Dendritic cell treated with granulocyte-macrophage colony-stimulating factor and Interleukin-4, amounts not matched to agents 40 ng/mL and 50 ng/mL, for 4 days (primary cell): ENCODE measurements at regions not wholly inside any gene's neighbourhood (a gene's known extent, or its start where the extent isn't known, plus 50 kb on each side); places are given as distances from the start of the nearest gene placed in this dataset.

ENCODE experiments used
- H3K27ac Mint-ChIP-seq: one replicate; pipeline ENCODE4 v1.8.0; 2022; ENCODE audit warnings: mild to moderate bottlenecking, mixed read lengths
- H3K27me3 Mint-ChIP-seq: one replicate; pipeline ENCODE4 v1.8.0; 2022; ENCODE audit warnings: mild to moderate bottlenecking, mixed read lengths
- H3K36me3 Mint-ChIP-seq: one replicate; pipeline ENCODE4 v1.8.0; 2022; ENCODE audit warnings: low read depth, mixed read lengths
- H3K4me1 Mint-ChIP-seq: one replicate; pipeline ENCODE4 v1.8.0; 2022; ENCODE audit warnings: low read depth, mixed read lengths
- H3K4me3 Mint-ChIP-seq: one replicate; pipeline ENCODE4 v1.8.0; 2022; ENCODE audit warnings: mild to moderate bottlenecking, moderate library complexity, mixed read lengths
- H3K9me3 Mint-ChIP-seq: one replicate; pipeline ENCODE4 v1.8.0; 2022; ENCODE audit warnings: mixed read lengths
- intact Hi-C: fragments of 100-400 bp; cut with micrococcal nuclease; formaldehyde crosslinking; loops from one replicate; pipeline ENCODE4 v1.15.0; 2022

- intact Hi-C loops: no loop called here
- Mint-ChIP-seq H3K27me3 (no peaks in the 10 kb centered on the region), H3K4me1 (no peaks in the 10 kb centered on the region), H3K4me3 (no peak overlapping the region), H3K27ac (no peak overlapping the region), H3K9me3 (no peaks in the 10 kb centered on the region), H3K36me3 (no peaks in the 10 kb centered on the region)
These were observed 63.6 kb downstream of the NUDT12 start for GRCh38 chr5:103498800-103499551.

DNA sequence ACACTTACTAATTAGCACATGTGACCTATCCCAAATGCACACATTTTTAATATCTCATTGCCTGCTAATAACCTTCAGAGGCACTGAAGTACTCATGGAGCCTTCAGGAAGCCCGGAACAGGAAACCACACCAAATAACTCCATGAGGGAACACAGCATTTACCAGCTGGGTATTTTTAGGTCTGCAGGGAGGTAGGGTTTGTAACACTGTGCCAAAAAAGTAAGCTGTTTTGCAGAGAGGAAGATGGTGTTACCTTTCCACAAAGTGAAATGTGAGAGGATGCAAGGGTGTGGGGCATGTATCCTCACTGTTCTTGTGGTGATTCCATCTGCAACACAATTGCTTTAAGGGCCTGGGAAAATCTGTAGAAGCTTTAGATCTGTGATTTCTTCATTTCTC, 64.4 kb downstream of the NUDT12 start:
- Mint-ChIP-seq H3K36me3 (no peaks in the 10 kb centered on the region), H3K27ac (no peak overlapping the region), H3K4me1 (no peaks in the 10 kb centered on the region), H3K27me3 (no peaks in the 10 kb centered on the region), H3K4me3 (no peak overlapping the region), H3K9me3 (no peaks in the 10 kb centered on the region)
- intact Hi-C loops: no loop called here

DNA sequence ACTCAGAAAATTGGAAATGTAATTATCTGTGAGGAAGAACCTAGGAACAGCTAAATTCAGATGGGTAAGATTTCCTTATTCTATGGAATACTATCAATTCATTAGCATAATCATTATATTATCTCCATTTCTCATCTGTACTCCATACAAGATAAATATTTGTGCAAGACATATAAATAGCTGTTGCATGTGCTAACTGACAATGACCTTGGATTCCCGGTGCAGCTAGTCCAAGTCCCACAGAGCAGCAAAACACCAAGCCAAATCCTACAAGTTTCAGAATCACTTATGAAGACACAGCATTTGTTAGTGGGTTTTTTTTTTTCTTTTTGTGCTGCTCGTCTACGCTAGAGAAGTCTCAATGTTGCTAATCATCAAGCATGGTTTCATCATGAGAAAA, 64.8 kb downstream of the NUDT12 start:
- H3K27ac Mint-ChIP-seq: no peak overlapping the region
- no peaks in the 10 kb centered on the region for H3K9me3 Mint-ChIP-seq
- H3K27me3 Mint-ChIP-seq: no peaks in the 10 kb centered on the region
- intact Hi-C loops: no loop called here
- no peak overlapping the region for H3K4me3 Mint-ChIP-seq
- no peaks in the 10 kb centered on the region for H3K4me1 Mint-ChIP-seq
- H3K36me3 Mint-ChIP-seq: no peaks in the 10 kb centered on the region

- intact Hi-C loops: no loop called here
- H3K27ac Mint-ChIP-seq: no peak overlapping the region
- no peaks in the 10 kb centered on the region for H3K4me1 Mint-ChIP-seq
- H3K36me3 Mint-ChIP-seq: no peaks in the 10 kb centered on the region
- H3K27me3 Mint-ChIP-seq: no peaks in the 10 kb centered on the region
- H3K9me3 Mint-ChIP-seq: no peaks in the 10 kb centered on the region
- H3K4me3 Mint-ChIP-seq: no peak overlapping the region
These were observed 72.4 kb downstream of the NUDT12 start for GRCh38 chr5:103490030-103490739.

DNA sequence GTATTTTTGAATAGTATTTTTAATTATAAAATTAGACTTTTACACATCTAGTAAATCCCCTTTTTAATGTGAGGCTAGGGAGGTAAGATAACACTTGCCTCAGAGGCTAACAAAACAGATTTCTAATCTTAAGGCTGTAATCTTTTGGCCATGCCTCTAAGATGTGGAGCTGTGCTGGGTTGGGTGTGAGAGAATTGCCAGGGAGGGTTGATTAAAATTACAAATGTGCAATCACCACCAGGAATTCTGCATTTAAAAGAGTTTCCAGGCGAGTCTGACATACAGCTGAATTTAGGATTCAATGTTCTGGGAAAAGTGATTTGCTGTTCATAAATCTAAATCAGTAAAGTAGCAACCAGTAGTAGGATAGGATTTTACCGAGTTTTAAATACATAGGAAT, 73.3 kb downstream of the NUDT12 start:
- no peaks in the 10 kb centered on the region for H3K4me1 Mint-ChIP-seq
- no peak overlapping the region for H3K27ac Mint-ChIP-seq
- no peaks in the 10 kb centered on the region for H3K27me3 Mint-ChIP-seq
- H3K36me3 Mint-ChIP-seq: no peaks in the 10 kb centered on the region
- H3K4me3 Mint-ChIP-seq: no peak overlapping the region
- intact Hi-C loops: no loop called here
- H3K9me3 Mint-ChIP-seq: no peaks in the 10 kb centered on the region

GRCh38 chr5:103487822-103488493, 74.6 kb downstream of the NUDT12 start:
- H3K4me1 Mint-ChIP-seq: no peaks in the 10 kb centered on the region
- H3K27me3 Mint-ChIP-seq: no peaks in the 10 kb centered on the region
- H3K36me3 Mint-ChIP-seq: no peaks in the 10 kb centered on the region
- intact Hi-C loops: no loop called here
- H3K27ac Mint-ChIP-seq: no peak overlapping the region
- no peak overlapping the region for H3K4me3 Mint-ChIP-seq
- no peaks in the 10 kb centered on the region for H3K9me3 Mint-ChIP-seq

DNA sequence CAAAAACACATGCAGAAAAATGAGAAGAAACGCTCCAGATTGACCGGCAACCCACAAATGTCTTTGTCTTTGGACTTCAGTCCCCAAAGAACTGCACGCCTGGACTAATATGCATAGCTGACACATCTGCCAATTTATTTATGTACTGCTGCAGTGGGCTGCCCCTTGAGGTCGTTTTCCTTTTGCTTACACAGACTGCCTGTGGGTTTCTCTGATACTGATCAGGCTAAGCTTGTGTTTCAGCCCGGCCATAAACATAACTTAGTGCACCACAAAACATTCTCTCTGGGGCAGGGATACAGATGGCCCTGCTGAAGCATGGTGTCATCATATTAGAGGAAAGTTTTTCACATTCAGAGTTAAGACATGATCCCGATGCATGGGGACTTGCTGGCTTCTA, 75.4 kb downstream of the NUDT12 start:
- no peaks in the 10 kb centered on the region for H3K36me3 Mint-ChIP-seq
- H3K27ac Mint-ChIP-seq: no peak overlapping the region
- intact Hi-C loops: no loop called here
- H3K4me3 Mint-ChIP-seq: no peak overlapping the region
- H3K9me3 Mint-ChIP-seq: no peaks in the 10 kb centered on the region
- H3K27me3 Mint-ChIP-seq: no peaks in the 10 kb centered on the region
- H3K4me1 Mint-ChIP-seq: no peaks in the 10 kb centered on the region

DNA sequence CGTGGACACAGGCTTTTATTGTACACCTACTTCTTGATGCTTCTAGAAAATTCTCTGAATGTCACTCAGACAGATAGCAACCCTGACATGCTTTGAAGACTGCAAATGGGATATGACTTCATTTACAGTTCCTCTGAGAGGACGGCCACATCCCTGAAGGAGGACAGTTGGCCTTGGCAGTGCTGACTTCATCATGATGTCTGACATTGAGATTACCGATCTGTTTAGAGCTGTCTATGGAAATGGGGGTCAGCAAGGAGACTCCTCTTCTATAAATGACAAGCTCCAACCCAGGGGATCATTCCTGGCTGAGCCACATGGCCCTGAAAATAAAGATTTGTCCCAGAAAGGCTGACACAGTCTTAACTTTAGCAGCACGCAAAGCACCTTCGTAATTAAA, 75.8 kb downstream of the NUDT12 start:
- intact Hi-C loops: no loop called here

DNA sequence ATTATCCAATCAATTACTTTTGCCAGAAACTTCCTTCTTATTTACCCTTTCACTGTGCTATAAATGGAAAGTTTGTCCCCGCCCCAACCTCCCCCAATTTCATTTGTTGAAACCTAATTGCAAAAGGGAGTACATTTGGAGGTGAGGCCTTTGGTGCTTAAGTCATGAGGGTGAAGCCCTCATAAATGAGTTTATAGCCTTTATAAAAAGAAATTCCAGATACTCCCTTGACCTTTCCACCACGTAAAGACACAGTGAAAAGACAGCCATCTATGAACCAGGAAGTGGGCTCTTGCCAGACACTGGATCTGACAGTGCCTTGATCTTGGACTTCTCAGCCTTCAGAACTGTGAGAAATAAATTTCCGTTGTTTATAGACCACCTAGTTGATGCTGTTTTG, 82.3 kb downstream of the NUDT12 start:
- no peak overlapping the region for H3K4me3 Mint-ChIP-seq
- intact Hi-C loops: no loop called here
- H3K27ac Mint-ChIP-seq: no peak overlapping the region
- no peaks in the 10 kb centered on the region for H3K36me3 Mint-ChIP-seq
- no peaks in the 10 kb centered on the region for H3K4me1 Mint-ChIP-seq
- no peaks in the 10 kb centered on the region for H3K27me3 Mint-ChIP-seq
- H3K9me3 Mint-ChIP-seq: no peaks in the 10 kb centered on the region

More for the DNA sequence above, 75.8 kb downstream of the NUDT12 start:
- Mint-ChIP-seq H3K9me3 (no peaks in the 10 kb centered on the region), H3K4me3 (no peak overlapping the region), H3K27me3 (no peaks in the 10 kb centered on the region), H3K27ac (no peak overlapping the region), H3K4me1 (no peaks in the 10 kb centered on the region), H3K36me3 (no peaks in the 10 kb centered on the region)

DNA sequence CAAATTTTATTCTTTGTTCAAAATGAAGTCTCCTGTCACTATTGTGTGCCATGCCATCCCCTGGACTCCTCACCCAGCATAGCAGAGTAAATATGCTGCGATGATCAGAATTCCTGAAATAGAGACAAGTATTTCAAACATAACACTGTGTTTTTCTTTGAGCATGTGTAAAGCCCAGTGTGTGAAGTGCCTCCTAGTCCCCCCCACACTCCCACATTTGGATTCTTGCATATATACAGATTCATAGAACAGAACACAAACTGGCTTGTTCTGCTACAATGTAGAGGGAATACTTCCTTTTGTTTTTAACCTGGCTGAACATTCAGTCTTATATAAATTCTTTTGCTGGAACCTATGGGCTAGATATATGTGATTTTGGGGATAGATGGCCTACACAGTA, 84.9 kb downstream of the NUDT12 start:
- Mint-ChIP-seq H3K4me3 (no peak overlapping the region), H3K27ac (no peak overlapping the region), H3K9me3 (no peaks in the 10 kb centered on the region), H3K36me3 (no peaks in the 10 kb centered on the region), H3K4me1 (no peaks in the 10 kb centered on the region), H3K27me3 (no peaks in the 10 kb centered on the region)
- intact Hi-C loops: no loop called here

DNA sequence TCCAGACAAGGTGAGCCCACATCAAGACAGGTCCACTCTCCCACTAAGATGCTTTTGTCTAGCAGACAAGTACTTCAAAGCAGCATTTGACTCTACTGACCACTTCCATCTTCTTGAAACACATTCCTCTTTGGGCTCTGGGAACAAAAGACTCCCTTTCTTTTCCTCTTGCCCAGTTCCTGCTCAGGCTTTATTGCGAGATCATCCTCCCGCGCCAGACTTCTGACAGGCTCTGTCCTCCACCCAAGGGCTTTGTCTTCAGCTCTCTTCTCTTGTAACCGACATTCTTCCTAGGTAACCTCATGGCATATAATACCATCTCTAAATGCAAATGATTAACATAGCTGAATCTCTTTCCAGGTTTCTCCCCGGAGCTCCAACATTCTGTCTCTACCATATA, 85.8 kb downstream of the NUDT12 start:
- Mint-ChIP-seq H3K9me3 (no peaks in the 10 kb centered on the region), H3K4me1 (no peaks in the 10 kb centered on the region), H3K36me3 (no peaks in the 10 kb centered on the region), H3K27me3 (no peaks in the 10 kb centered on the region), H3K4me3 (no peak overlapping the region), H3K27ac (no peak overlapping the region)
- intact Hi-C loops: no loop called here

DNA sequence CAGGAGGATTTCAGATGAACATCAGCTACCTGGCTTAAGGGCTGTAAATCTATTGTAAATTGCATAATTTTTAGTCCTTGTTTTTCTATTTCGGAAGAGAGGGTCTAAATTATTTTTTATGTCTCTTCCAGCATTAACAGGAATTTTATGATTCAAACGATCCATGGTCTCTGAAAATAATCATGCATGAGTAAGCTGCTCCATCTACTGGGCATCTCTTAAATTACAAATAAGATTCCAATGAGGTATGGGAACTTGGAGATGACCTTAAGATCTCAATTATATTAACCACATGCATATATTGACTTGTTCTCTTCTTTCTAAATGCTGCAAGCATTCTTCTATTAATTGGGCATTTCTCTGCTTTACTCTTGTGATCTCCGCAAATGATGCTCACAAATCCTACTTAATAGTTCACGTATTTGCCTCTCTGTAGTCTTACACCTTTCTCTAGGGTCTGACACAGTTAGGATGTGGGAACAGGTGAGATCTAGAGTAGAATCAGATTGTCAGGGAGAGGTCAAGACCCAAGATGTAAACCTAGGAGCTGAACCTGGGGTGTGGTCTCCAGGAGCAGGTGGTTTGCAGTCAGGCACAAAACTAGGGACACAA, 86.9 kb downstream of the NUDT12 start:
- intact Hi-C loops: loop anchor here (1.0 kb wide), 1 partner anchor 243 kb away; no protein-coding TSS in a partner anchor
- Mint-ChIP-seq H3K9me3 (no peaks in the 10 kb centered on the region), H3K4me1 (no peaks in the 10 kb centered on the region), H3K27ac (no peak overlapping the region), H3K27me3 (no peaks in the 10 kb centered on the region), H3K36me3 (no peaks in the 10 kb centered on the region), H3K4me3 (no peak overlapping the region)

GRCh38 chr5:103474677-103475076, 87.9 kb downstream of the NUDT12 start:
- no peaks in the 10 kb centered on the region for H3K4me1 Mint-ChIP-seq
- H3K36me3 Mint-ChIP-seq: no peaks in the 10 kb centered on the region
- intact Hi-C loops: loop anchor here (1.0 kb wide), 1 partner anchor 242 kb away; no protein-coding TSS in a partner anchor
- no peaks in the 10 kb centered on the region for H3K27me3 Mint-ChIP-seq
- H3K4me3 Mint-ChIP-seq: no peak overlapping the region
- no peak overlapping the region for H3K27ac Mint-ChIP-seq
- H3K9me3 Mint-ChIP-seq: no peaks in the 10 kb centered on the region

- H3K9me3 Mint-ChIP-seq: no peaks in the 10 kb centered on the region
- no peaks in the 10 kb centered on the region for H3K4me1 Mint-ChIP-seq
- H3K27ac Mint-ChIP-seq: no peak overlapping the region
- intact Hi-C loops: no loop called here
- H3K27me3 Mint-ChIP-seq: no peaks in the 10 kb centered on the region
- H3K36me3 Mint-ChIP-seq: no peaks in the 10 kb centered on the region
- no peak overlapping the region for H3K4me3 Mint-ChIP-seq
These were observed 88.9 kb downstream of the NUDT12 start for GRCh38 chr5:103473725-103474124.
